Neuron (in vitro differentiated cells): ENCODE measurements at regions not wholly inside any gene's neighbourhood (a gene's known extent, or its start where the extent isn't known, plus 50 kb on each side); places are given as distances from the start of the nearest gene placed in this dataset.

Experiments
- H2AFZ ChIP-seq: one replicate; pipeline ENCODE4 v1.6.1; 2013; ENCODE audit warnings: low read depth, mild to moderate bottlenecking, inconsistent platforms, low read length, moderate library complexity
- H3K27me3 ChIP-seq: one replicate; pipeline ENCODE4 v1.6.1; 2013; ENCODE audit warnings: low read length; ENCODE audit not compliant: insufficient read depth
- H3K36me3 ChIP-seq: one replicate; pipeline ENCODE4 v1.6.1; 2013; ENCODE audit warnings: low read length; ENCODE audit not compliant: insufficient read depth
- H3K4me1 ChIP-seq: one replicate; pipeline ENCODE4 v1.6.1; 2013; ENCODE audit warnings: low read length; ENCODE audit not compliant: insufficient read depth
- H3K4me3 ChIP-seq: 2 replicates; pipeline ENCODE4 v1.5.1; 2013; ENCODE audit warnings: mild to moderate bottlenecking, low read length, moderate library complexity
- H3K9me3 ChIP-seq: one replicate; pipeline ENCODE4 v1.6.1; 2013; ENCODE audit warnings: low read length

- H3K27me3 ChIP-seq, result no peaks in the 10 kb centered on the region
- H3K4me1 ChIP-seq, result no peaks in the 10 kb centered on the region
- H3K4me3 ChIP-seq, result no peak overlapping the region
- no peak overlapping the region for H2AFZ ChIP-seq
- H3K9me3 ChIP-seq, result no peaks in the 10 kb centered on the region
- H3K36me3 ChIP-seq, result no peaks in the 10 kb centered on the region
Measured at GRCh38 chr2:185179743-185180142, 558.9 kb upstream of the FSIP2 start.

GRCh38 chr2:185181901-185182300 is 556.7 kb upstream of the FSIP2 start:
- H3K36me3 ChIP-seq, result no peaks in the 10 kb centered on the region
- no peaks in the 10 kb centered on the region for H3K4me1 ChIP-seq
- H2AFZ ChIP-seq, result no peak overlapping the region
- H3K9me3 ChIP-seq, result no peaks in the 10 kb centered on the region
- no peaks in the 10 kb centered on the region for H3K27me3 ChIP-seq
- H3K4me3 ChIP-seq, result no peak overlapping the region

- Histone ChIP-seq H2AFZ (no peak overlapping the region), H3K4me1 (no peaks in the 10 kb centered on the region), H3K4me3 (no peak overlapping the region), H3K9me3 (no peaks in the 10 kb centered on the region), H3K27me3 (no peaks in the 10 kb centered on the region), H3K36me3 (no peaks in the 10 kb centered on the region)
Measured at GRCh38 chr2:185185044-185185443, 553.6 kb upstream of the FSIP2 start.

- Histone ChIP-seq H3K9me3 (no peaks in the 10 kb centered on the region), H2AFZ (no peak overlapping the region), H3K4me1 (no peaks in the 10 kb centered on the region), H3K4me3 (no peak overlapping the region), H3K36me3 (no peaks in the 10 kb centered on the region), H3K27me3 (no peaks in the 10 kb centered on the region)
Measured at GRCh38 chr2:185187421-185187820, 551.2 kb upstream of the FSIP2 start.

GRCh38 chr2:185188656-185189055 is 549.9 kb upstream of the FSIP2 start:
- H3K27me3 ChIP-seq, result no peaks in the 10 kb centered on the region

GRCh38 chr2:185201063-185201462 is 537.5 kb upstream of the FSIP2 start:
- peaks cover 2% of the 10 kb centered on the region for H3K9me3 ChIP-seq
- no peaks in the 10 kb centered on the region for H3K36me3 ChIP-seq
- H3K4me3 ChIP-seq, result no peak overlapping the region
- no peak overlapping the region for H2AFZ ChIP-seq
- no peaks in the 10 kb centered on the region for H3K4me1 ChIP-seq
- no peaks in the 10 kb centered on the region for H3K27me3 ChIP-seq

More at GRCh38 chr2:185188656-185189055, 549.9 kb upstream of the FSIP2 start:
- no peaks in the 10 kb centered on the region for H3K36me3 ChIP-seq
- no peaks in the 10 kb centered on the region for H3K4me1 ChIP-seq
- no peaks in the 10 kb centered on the region for H3K9me3 ChIP-seq
- no peak overlapping the region for H3K4me3 ChIP-seq
- H2AFZ ChIP-seq, result no peak overlapping the region

GRCh38 chr2:185202381-185202780 is 536.2 kb upstream of the FSIP2 start:
- H3K27me3 ChIP-seq, result no peaks in the 10 kb centered on the region
- H3K9me3 ChIP-seq, result peaks cover 2% of the 10 kb centered on the region
- H3K36me3 ChIP-seq, result no peaks in the 10 kb centered on the region
- no peak overlapping the region for H2AFZ ChIP-seq
- no peak overlapping the region for H3K4me3 ChIP-seq
- H3K4me1 ChIP-seq, result no peaks in the 10 kb centered on the region

- Histone ChIP-seq H3K4me1 (no peaks in the 10 kb centered on the region), H3K27me3 (no peaks in the 10 kb centered on the region), H3K9me3 (peaks cover 2% of the 10 kb centered on the region), H3K36me3 (no peaks in the 10 kb centered on the region), H2AFZ (no peak overlapping the region), H3K4me3 (no peak overlapping the region)
Measured at GRCh38 chr2:185202945-185203528, 535.6 kb upstream of the FSIP2 start.

- no peaks in the 10 kb centered on the region for H3K4me1 ChIP-seq
- H3K27me3 ChIP-seq, result no peaks in the 10 kb centered on the region
- no peaks in the 10 kb centered on the region for H3K36me3 ChIP-seq
- H2AFZ ChIP-seq, result no peak overlapping the region
- no peak overlapping the region for H3K4me3 ChIP-seq
- peaks cover 2% of the 10 kb centered on the region for H3K9me3 ChIP-seq
Measured at GRCh38 chr2:185208261-185208660, 530.3 kb upstream of the FSIP2 start.

GRCh38 chr2:185215497-185215896 is 523.1 kb upstream of the FSIP2 start:
- H3K4me3 ChIP-seq, result no peak overlapping the region
- H3K4me1 ChIP-seq, result peaks cover 17% of the 10 kb centered on the region
- H3K27me3 ChIP-seq, result no peaks in the 10 kb centered on the region
- H3K9me3 ChIP-seq, result no peaks in the 10 kb centered on the region
- H2AFZ ChIP-seq, result no peak overlapping the region
- no peaks in the 10 kb centered on the region for H3K36me3 ChIP-seq

- Histone ChIP-seq H3K4me3 (no peak overlapping the region), H3K9me3 (no peaks in the 10 kb centered on the region), H3K36me3 (no peaks in the 10 kb centered on the region), H3K27me3 (no peaks in the 10 kb centered on the region), H2AFZ (no peak overlapping the region), H3K4me1 (peaks cover 21% of the 10 kb centered on the region)
Measured at GRCh38 chr2:185219981-185220380, 518.6 kb upstream of the FSIP2 start.

GRCh38 chr2:185222311-185222710 is 516.3 kb upstream of the FSIP2 start:
- H3K27me3 ChIP-seq, result no peaks in the 10 kb centered on the region
- no peaks in the 10 kb centered on the region for H3K36me3 ChIP-seq
- peaks cover 2% of the 10 kb centered on the region for H3K9me3 ChIP-seq
- peaks cover 21% of the 10 kb centered on the region for H3K4me1 ChIP-seq
- H3K4me3 ChIP-seq, result no peak overlapping the region
- H2AFZ ChIP-seq, result no peak overlapping the region

- Histone ChIP-seq H3K36me3 (no peaks in the 10 kb centered on the region), H3K4me3 (no peak overlapping the region), H3K9me3 (peaks cover 2% of the 10 kb centered on the region), H3K4me1 (no peaks in the 10 kb centered on the region), H3K27me3 (no peaks in the 10 kb centered on the region), H2AFZ (no peak overlapping the region)
Measured at GRCh38 chr2:185227391-185227790, 511.2 kb upstream of the FSIP2 start.

- H3K36me3 ChIP-seq, result no peaks in the 10 kb centered on the region
- H2AFZ ChIP-seq, result no peak overlapping the region
- H3K27me3 ChIP-seq, result no peaks in the 10 kb centered on the region
- peaks cover 3% of the 10 kb centered on the region for H3K9me3 ChIP-seq
- no peak overlapping the region for H3K4me3 ChIP-seq
- H3K4me1 ChIP-seq, result no peaks in the 10 kb centered on the region
Measured at GRCh38 chr2:185239491-185239890, 499.1 kb upstream of the FSIP2 start.
